HepG2 (cell line): ENCODE measurements at regions not wholly inside any gene's neighbourhood (a gene's known extent, or its start where the extent isn't known, plus 50 kb on each side); places are given as distances from the start of the nearest gene placed in this dataset.

Experiments used
- BCL6 ChIP-seq: IDR thresholded peaks from 2 replicates; pipeline ENCODE4 v1.6.1; 2016; ENCODE audit warnings: missing genetic modification reagents, missing compliant biosample characterization
- EEA1 ChIP-seq: sonication (generic); formaldehyde crosslinking; IDR thresholded peaks from 2 replicates; pipeline ENCODE4 v1.5.1; 2020; ENCODE audit warnings: mild to moderate bottlenecking, missing genetic modification reagents, borderline replicate concordance
- FOXM1 ChIP-seq: sonication (generic); formaldehyde crosslinking; IDR thresholded peaks from 2 replicates; pipeline ENCODE4 v1.5.0; 2020; ENCODE audit warnings: missing genetic modification reagents
- KAT8 ChIP-seq: IDR thresholded peaks from 2 replicates; pipeline ENCODE4 v1.6.1; 2016; ENCODE audit warnings: missing genetic modification reagents, missing compliant biosample characterization
- KLF15 ChIP-seq: sonication (generic); formaldehyde crosslinking; IDR thresholded peaks from 2 replicates; pipeline ENCODE4 v1.8.1; 2023; ENCODE audit warnings: borderline replicate concordance, mild to moderate bottlenecking, inconsistent platforms, missing genetic modification reagents, mixed read lengths
- MXI1 ChIP-seq: IDR thresholded peaks from 3 replicates; pipeline ENCODE4 v1.6.1; 2012; ENCODE audit warnings: low read depth, low read length, inconsistent platforms, borderline replicate concordance
- NFKBIZ ChIP-seq: IDR thresholded peaks from 2 replicates; pipeline ENCODE4 v1.6.1; 2018; ENCODE audit warnings: missing genetic modification reagents, missing compliant biosample characterization
- RFX1 ChIP-seq: fragments of 450-650 bp; IDR thresholded peaks from 2 replicates; pipeline ENCODE4 v1.6.1; 2017
- SNAPC4 ChIP-seq: sonication (generic); formaldehyde crosslinking; IDR thresholded peaks from 2 replicates; pipeline ENCODE4 v1.4.0; 2020; ENCODE audit warnings: mild to moderate bottlenecking, missing genetic modification reagents
- SUZ12 ChIP-seq: fragments of 150-350 bp; IDR thresholded peaks from 2 replicates; pipeline ENCODE4 v1.6.1; 2014; ENCODE audit warnings: low read depth, low read length
- ZNF143 ChIP-seq: sonication (generic); formaldehyde crosslinking; IDR thresholded peaks from 2 replicates; pipeline ENCODE4 v1.4.0; 2020; ENCODE audit warnings: missing genetic modification reagents
- ZNF232 ChIP-seq: sonication (generic); formaldehyde crosslinking; IDR thresholded peaks from 2 replicates; pipeline ENCODE4 v1.4.0; 2020; ENCODE audit warnings: missing genetic modification reagents, borderline replicate concordance
- ZNF724P ChIP-seq: sonication (generic); formaldehyde crosslinking; IDR thresholded peaks from 2 replicates; pipeline ENCODE4 v1.8.0; 2022; ENCODE audit warnings: missing genetic modification reagents, borderline replicate concordance
- TF ChIP-seq, protein P1 (sequence below): sonication (generic); formaldehyde crosslinking; IDR thresholded peaks from 2 replicates; pipeline ENCODE4 v1.4.0; 2020; ENCODE audit warnings: low read depth, missing genetic modification reagents
- TF ChIP-seq, protein P2 (sequence below): IDR thresholded peaks from 2 replicates; pipeline ENCODE4 v1.6.1; 2012; ENCODE audit warnings: low read length, improper control_type of control experiment
- TF ChIP-seq, protein P3 (sequence below): fragments of 450-650 bp; IDR thresholded peaks from 2 replicates; pipeline ENCODE4 v1.6.1; 2016

DNA sequence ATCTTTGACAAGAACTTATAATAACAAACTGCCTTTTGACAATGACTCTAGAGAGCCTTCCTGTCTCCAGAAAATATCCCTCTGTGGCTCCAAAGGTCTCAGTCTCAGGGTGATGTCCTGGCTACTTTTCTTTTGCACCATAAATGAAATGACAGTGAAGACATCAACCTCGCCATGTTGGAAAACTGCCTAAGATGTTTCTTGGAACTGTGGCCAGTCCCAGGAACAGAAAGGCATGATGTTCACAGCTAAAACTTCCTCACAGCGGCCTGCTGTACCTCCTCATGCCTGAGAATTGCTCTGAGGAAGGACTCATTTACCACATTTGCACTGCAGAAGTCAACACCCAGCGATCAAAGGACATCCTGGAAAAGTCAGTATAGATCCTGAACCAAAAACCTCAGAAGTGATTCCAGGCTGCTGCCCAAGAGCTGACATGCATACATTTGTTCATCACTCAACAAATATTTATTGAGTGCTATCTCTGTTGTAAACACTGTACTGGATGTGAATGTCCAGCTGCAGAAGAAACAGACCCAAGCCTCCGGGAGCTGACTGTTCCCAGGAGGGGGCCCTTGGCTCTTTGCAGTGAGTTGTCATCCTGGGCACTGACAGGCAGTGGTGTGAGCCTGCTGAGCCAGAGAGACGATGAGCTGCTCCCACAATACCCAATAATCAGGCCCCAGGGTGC is 64.3 kb upstream of the ACSL3 start (continued):
- TF ChIP-seq, protein P1, sequence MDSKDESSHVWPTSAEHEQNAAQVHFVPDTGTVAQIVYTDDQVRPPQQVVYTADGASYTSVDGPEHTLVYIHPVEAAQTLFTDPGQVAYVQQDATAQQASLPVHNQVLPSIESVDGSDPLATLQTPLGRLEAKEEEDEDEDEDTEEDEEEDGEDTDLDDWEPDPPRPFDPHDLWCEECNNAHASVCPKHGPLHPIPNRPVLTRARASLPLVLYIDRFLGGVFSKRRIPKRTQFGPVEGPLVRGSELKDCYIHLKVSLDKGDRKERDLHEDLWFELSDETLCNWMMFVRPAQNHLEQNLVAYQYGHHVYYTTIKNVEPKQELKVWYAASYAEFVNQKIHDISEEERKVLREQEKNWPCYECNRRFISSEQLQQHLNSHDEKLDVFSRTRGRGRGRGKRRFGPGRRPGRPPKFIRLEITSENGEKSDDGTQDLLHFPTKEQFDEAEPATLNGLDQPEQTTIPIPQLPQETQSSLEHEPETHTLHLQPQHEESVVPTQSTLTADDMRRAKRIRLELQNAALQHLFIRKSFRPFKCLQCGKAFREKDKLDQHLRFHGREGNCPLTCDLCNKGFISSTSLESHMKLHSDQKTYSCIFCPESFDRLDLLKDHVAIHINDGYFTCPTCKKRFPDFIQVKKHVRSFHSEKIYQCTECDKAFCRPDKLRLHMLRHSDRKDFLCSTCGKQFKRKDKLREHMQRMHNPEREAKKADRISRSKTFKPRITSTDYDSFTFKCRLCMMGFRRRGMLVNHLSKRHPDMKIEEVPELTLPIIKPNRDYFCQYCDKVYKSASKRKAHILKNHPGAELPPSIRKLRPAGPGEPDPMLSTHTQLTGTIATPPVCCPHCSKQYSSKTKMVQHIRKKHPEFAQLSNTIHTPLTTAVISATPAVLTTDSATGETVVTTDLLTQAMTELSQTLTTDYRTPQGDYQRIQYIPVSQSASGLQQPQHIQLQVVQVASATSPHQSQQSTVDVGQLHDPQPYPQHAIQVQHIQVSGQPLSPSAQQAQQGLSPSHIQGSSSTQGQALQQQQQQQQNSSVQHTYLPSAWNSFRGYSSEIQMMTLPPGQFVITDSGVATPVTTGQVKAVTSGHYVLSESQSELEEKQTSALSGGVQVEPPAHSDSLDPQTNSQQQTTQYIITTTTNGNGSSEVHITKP (CRISPR knock-in tag), result no peak
- TF ChIP-seq, protein P2, sequence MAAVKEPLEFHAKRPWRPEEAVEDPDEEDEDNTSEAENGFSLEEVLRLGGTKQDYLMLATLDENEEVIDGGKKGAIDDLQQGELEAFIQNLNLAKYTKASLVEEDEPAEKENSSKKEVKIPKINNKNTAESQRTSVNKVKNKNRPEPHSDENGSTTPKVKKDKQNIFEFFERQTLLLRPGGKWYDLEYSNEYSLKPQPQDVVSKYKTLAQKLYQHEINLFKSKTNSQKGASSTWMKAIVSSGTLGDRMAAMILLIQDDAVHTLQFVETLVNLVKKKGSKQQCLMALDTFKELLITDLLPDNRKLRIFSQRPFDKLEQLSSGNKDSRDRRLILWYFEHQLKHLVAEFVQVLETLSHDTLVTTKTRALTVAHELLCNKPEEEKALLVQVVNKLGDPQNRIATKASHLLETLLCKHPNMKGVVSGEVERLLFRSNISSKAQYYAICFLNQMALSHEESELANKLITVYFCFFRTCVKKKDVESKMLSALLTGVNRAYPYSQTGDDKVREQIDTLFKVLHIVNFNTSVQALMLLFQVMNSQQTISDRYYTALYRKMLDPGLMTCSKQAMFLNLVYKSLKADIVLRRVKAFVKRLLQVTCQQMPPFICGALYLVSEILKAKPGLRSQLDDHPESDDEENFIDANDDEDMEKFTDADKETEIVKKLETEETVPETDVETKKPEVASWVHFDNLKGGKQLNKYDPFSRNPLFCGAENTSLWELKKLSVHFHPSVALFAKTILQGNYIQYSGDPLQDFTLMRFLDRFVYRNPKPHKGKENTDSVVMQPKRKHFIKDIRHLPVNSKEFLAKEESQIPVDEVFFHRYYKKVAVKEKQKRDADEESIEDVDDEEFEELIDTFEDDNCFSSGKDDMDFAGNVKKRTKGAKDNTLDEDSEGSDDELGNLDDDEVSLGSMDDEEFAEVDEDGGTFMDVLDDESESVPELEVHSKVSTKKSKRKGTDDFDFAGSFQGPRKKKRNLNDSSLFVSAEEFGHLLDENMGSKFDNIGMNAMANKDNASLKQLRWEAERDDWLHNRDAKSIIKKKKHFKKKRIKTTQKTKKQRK, result no peak
- TF ChIP-seq SNAPC4 (CRISPR knock-in tag) (no peak), BCL6 (peak; percentile 98), FOXM1 (CRISPR knock-in tag) (no peak), NFKBIZ (CRISPR knock-in tag) (peak; percentile 92), ZNF724P (peak; percentile 54; the same call in 1 of the 2 replicates), MXI1 (peak; percentile 87; the same call in 2 of the 3 replicates), EEA1 (CRISPR knock-in tag) (no peak), ZNF232 (CRISPR knock-in tag) (peak; percentile 88; the same call in 1 of the 2 replicates), ZNF143 (CRISPR knock-in tag) (peak; percentile 52; the same call in 1 of the 2 replicates), RFX1 (no peak), KAT8 (peak; percentile 84), SUZ12 (no peak), KLF15 (CRISPR knock-in tag) (no peak)
- TF ChIP-seq, protein P3, sequence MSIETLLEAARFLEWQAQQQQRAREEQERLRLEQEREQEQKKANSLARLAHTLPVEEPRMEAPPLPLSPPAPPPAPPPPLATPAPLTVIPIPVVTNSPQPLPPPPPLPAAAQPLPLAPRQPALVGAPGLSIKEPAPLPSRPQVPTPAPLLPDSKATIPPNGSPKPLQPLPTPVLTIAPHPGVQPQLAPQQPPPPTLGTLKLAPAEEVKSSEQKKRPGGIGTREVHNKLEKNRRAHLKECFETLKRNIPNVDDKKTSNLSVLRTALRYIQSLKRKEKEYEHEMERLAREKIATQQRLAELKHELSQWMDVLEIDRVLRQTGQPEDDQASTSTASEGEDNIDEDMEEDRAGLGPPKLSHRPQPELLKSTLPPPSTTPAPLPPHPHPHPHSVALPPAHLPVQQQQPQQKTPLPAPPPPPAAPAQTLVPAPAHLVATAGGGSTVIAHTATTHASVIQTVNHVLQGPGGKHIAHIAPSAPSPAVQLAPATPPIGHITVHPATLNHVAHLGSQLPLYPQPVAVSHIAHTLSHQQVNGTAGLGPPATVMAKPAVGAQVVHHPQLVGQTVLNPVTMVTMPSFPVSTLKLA, result peak; percentile 66
